ENCODE measurements at regions not wholly inside any gene's neighbourhood (a gene's known extent, or its start where the extent isn't known, plus 50 kb on each side); places are given as distances from the start of the nearest gene placed in this dataset.

- H3K4me3 ChIP-seq (ENCODE audit: insufficient read depth, low read length): no peak overlapping the region
- peaks cover 12% of the 10 kb centered on the region for H3K4me1 ChIP-seq (ENCODE audit: insufficient read depth, low read length)
- H3K4me2 ChIP-seq (ENCODE audit: insufficient read depth, low read length): no peak overlapping the region
- no peaks in the 10 kb centered on the region for H3K36me3 ChIP-seq (ENCODE audit: insufficient read depth, low read length)
- no peaks in the 10 kb centered on the region for H3K9me3 ChIP-seq (ENCODE audit: low read depth, low read length)
- no peak overlapping the region for H3K27ac ChIP-seq (ENCODE audit: low read depth, low read length)
- H2AFZ ChIP-seq (ENCODE audit: low read length): no peak overlapping the region
- DNase-seq (ENCODE audit: insufficient read length, low spot score, missing footprints): no peak
- no peak for TF ChIP-seq CTCF (IDR thresholded peaks at IDR 0.05; ENCODE audit: extremely low read depth, low read depth, low read length)
- H3K27me3 ChIP-seq (ENCODE audit: insufficient read depth, low read length): no peaks in the 10 kb centered on the region
- no peaks in the 10 kb centered on the region for H3K79me2 ChIP-seq (ENCODE audit: insufficient read depth, low read length)
- no peaks in the 10 kb centered on the region for H4K20me1 ChIP-seq (ENCODE audit: insufficient read depth, low read length)
Observed at GRCh38 chr1:221849110-221849509, 107.2 kb upstream of the DUSP10 start.

GRCh38 chr1:221847676-221848075, 105.8 kb upstream of the DUSP10 start:
- no peaks in the 10 kb centered on the region for H3K79me2 ChIP-seq (ENCODE audit: insufficient read depth, low read length)
- no peak overlapping the region for H3K27ac ChIP-seq (ENCODE audit: low read depth, low read length)
- H3K9me3 ChIP-seq (ENCODE audit: low read depth, low read length): no peaks in the 10 kb centered on the region
- no peak overlapping the region for H2AFZ ChIP-seq (ENCODE audit: low read length)
- H3K4me2 ChIP-seq (ENCODE audit: insufficient read depth, low read length): no peak overlapping the region
- no peak for DNase-seq (ENCODE audit: insufficient read length, low spot score, missing footprints)
- no peaks in the 10 kb centered on the region for H4K20me1 ChIP-seq (ENCODE audit: insufficient read depth, low read length)
- peaks cover 12% of the 10 kb centered on the region for H3K4me1 ChIP-seq (ENCODE audit: insufficient read depth, low read length)
- H3K4me3 ChIP-seq (ENCODE audit: insufficient read depth, low read length): no peak overlapping the region
- no peak for TF ChIP-seq CTCF (IDR thresholded peaks at IDR 0.05; ENCODE audit: extremely low read depth, low read depth, low read length)
- H3K27me3 ChIP-seq (ENCODE audit: insufficient read depth, low read length): no peaks in the 10 kb centered on the region
- H3K36me3 ChIP-seq (ENCODE audit: insufficient read depth, low read length): no peaks in the 10 kb centered on the region

- Histone ChIP-seq H3K9me3 (ENCODE audit: low read depth, low read length) (no peaks in the 10 kb centered on the region), H3K36me3 (ENCODE audit: insufficient read depth, low read length) (no peaks in the 10 kb centered on the region), H3K27me3 (ENCODE audit: insufficient read depth, low read length) (no peaks in the 10 kb centered on the region), H3K4me1 (ENCODE audit: insufficient read depth, low read length) (peaks cover 6% of the 10 kb centered on the region), H3K4me3 (ENCODE audit: insufficient read depth, low read length) (no peak overlapping the region), H4K20me1 (ENCODE audit: insufficient read depth, low read length) (no peaks in the 10 kb centered on the region), H3K27ac (ENCODE audit: low read depth, low read length) (no peak overlapping the region), H2AFZ (ENCODE audit: low read length) (peak overlapping the region; percentile 27), H3K79me2 (ENCODE audit: insufficient read depth, low read length) (no peaks in the 10 kb centered on the region), H3K4me2 (ENCODE audit: insufficient read depth, low read length) (no peak overlapping the region)
- no peak for DNase-seq (ENCODE audit: insufficient read length, low spot score, missing footprints)
- TF ChIP-seq CTCF (IDR thresholded peaks at IDR 0.05; ENCODE audit: extremely low read depth, low read depth, low read length): no peak
Observed at GRCh38 chr1:221845650-221846371, 103.9 kb upstream of the DUSP10 start.

- H3K27ac ChIP-seq (ENCODE audit: low read depth, low read length): no peak overlapping the region
- no peaks in the 10 kb centered on the region for H3K27me3 ChIP-seq (ENCODE audit: insufficient read depth, low read length)
- no peak overlapping the region for H2AFZ ChIP-seq (ENCODE audit: low read length)
- no peak overlapping the region for H3K4me2 ChIP-seq (ENCODE audit: insufficient read depth, low read length)
- no peak for DNase-seq (ENCODE audit: insufficient read length, low spot score, missing footprints)
- H3K36me3 ChIP-seq (ENCODE audit: insufficient read depth, low read length): no peaks in the 10 kb centered on the region
- H3K4me3 ChIP-seq (ENCODE audit: insufficient read depth, low read length): no peak overlapping the region
- peaks cover 21% of the 10 kb centered on the region for H3K4me1 ChIP-seq (ENCODE audit: insufficient read depth, low read length)
- no peaks in the 10 kb centered on the region for H3K9me3 ChIP-seq (ENCODE audit: low read depth, low read length)
- no peaks in the 10 kb centered on the region for H3K79me2 ChIP-seq (ENCODE audit: insufficient read depth, low read length)
- no peak for TF ChIP-seq CTCF (IDR thresholded peaks at IDR 0.05; ENCODE audit: extremely low read depth, low read depth, low read length)
- H4K20me1 ChIP-seq (ENCODE audit: insufficient read depth, low read length): no peaks in the 10 kb centered on the region
Observed at GRCh38 chr1:221841983-221842335, 100.1 kb upstream of the DUSP10 start.
